ENCODE measurements at regions not wholly inside any gene's neighbourhood (a gene's known extent, or its start where the extent isn't known, plus 50 kb on each side); places are given as distances from the start of the nearest gene placed in this dataset.

GRCh38 chr17:71845337-71845736, 275.5 kb upstream of the SOX9 start:
- Histone ChIP-seq H3K23ac (ENCODE audit: low read length) (no peak overlapping the region), H3K9me3 (ENCODE audit: insufficient read depth, low read depth, low read length) (no peaks in the 10 kb centered on the region), H3K4me3 (ENCODE audit: low read depth, low read length) (no peak overlapping the region), H2BK5ac (ENCODE audit: low read depth, low read length, poor library complexity) (no peak overlapping the region), H2AK5ac (ENCODE audit: low read length) (no peak overlapping the region), H3K4me1 (ENCODE audit: control insufficient read depth in 1 of 2, insufficient read depth in 2 of 2, low read length in 2 of 2) (no peaks in the 10 kb centered on the region), H3K27me3 (ENCODE audit: insufficient read depth, low read length) (no peaks in the 10 kb centered on the region), H3K27ac (ENCODE audit: low read depth, low read length) (no peak overlapping the region), H3K36me3 (ENCODE audit: control insufficient read depth in 1 of 2, insufficient read depth in 2 of 2, low read length in 2 of 2) (no peaks in the 10 kb centered on the region), H3K14ac (ENCODE audit: low read length) (no peak overlapping the region), H3K9ac (ENCODE audit: low read length) (no peak overlapping the region), H2BK12ac (ENCODE audit: low read length) (no peak overlapping the region), H3K79me2 (ENCODE audit: control insufficient read depth, insufficient read depth, low read length, poor library complexity) (no peaks in the 10 kb centered on the region), H3K4me2 (ENCODE audit: low read length) (no peak overlapping the region), H4K8ac (ENCODE audit: low read depth, low read length) (no peak overlapping the region), H4K12ac (ENCODE audit: low read depth, low read length) (no peak overlapping the region), H2BK120ac (ENCODE audit: insufficient read depth, low read length, poor library complexity) (no peak overlapping the region), H3K18ac (ENCODE audit: low read length) (no peak overlapping the region), H4K91ac (ENCODE audit: low read depth, low read length) (no peak overlapping the region), H3K4ac (ENCODE audit: low read depth, low read length) (no peak overlapping the region), H2AFZ (ENCODE audit: insufficient read depth, low read length, poor library complexity) (no peak overlapping the region), H3K79me1 (ENCODE audit: low read length) (no peaks in the 10 kb centered on the region)
- WGBS (ENCODE audit: extremely low coverage, insufficient coverage, insufficient read length) = no CpG with 5 or more reads among the region's 2 CpGs
- DNase-seq = no peak

- no peak overlapping the region for H4K91ac ChIP-seq (ENCODE audit: low read depth, low read length)
- no peak overlapping the region for H4K8ac ChIP-seq (ENCODE audit: low read depth, low read length)
- no peaks in the 10 kb centered on the region for H3K4me1 ChIP-seq (ENCODE audit: control insufficient read depth in 1 of 2, insufficient read depth in 2 of 2, low read length in 2 of 2)
- no peak overlapping the region for H2BK120ac ChIP-seq (ENCODE audit: insufficient read depth, low read length, poor library complexity)
- no peak overlapping the region for H2BK5ac ChIP-seq (ENCODE audit: low read depth, low read length, poor library complexity)
- no peaks in the 10 kb centered on the region for H3K27me3 ChIP-seq (ENCODE audit: insufficient read depth, low read length)
- H3K27ac ChIP-seq (ENCODE audit: low read depth, low read length) = no peak overlapping the region
- no peaks in the 10 kb centered on the region for H3K79me1 ChIP-seq (ENCODE audit: low read length)
- H3K9me3 ChIP-seq (ENCODE audit: insufficient read depth, low read depth, low read length) = no peaks in the 10 kb centered on the region
- H4K12ac ChIP-seq (ENCODE audit: low read depth, low read length) = no peak overlapping the region
- H2AFZ ChIP-seq (ENCODE audit: insufficient read depth, low read length, poor library complexity) = no peak overlapping the region
- no peaks in the 10 kb centered on the region for H3K79me2 ChIP-seq (ENCODE audit: control insufficient read depth, insufficient read depth, low read length, poor library complexity)
- H3K9ac ChIP-seq (ENCODE audit: low read length) = no peak overlapping the region
- no peak overlapping the region for H2AK5ac ChIP-seq (ENCODE audit: low read length)
- no peak overlapping the region for H3K18ac ChIP-seq (ENCODE audit: low read length)
- no peak for DNase-seq
- no peak overlapping the region for H3K4ac ChIP-seq (ENCODE audit: low read depth, low read length)
- no peak overlapping the region for H2BK12ac ChIP-seq (ENCODE audit: low read length)
- H3K4me3 ChIP-seq (ENCODE audit: low read depth, low read length) = no peak overlapping the region
- no peak overlapping the region for H3K4me2 ChIP-seq (ENCODE audit: low read length)
- H3K23ac ChIP-seq (ENCODE audit: low read length) = no peak overlapping the region
- H3K36me3 ChIP-seq (ENCODE audit: control insufficient read depth in 1 of 2, insufficient read depth in 2 of 2, low read length in 2 of 2) = no peaks in the 10 kb centered on the region
- no CpG with 5 or more reads among the region's 8 CpGs for WGBS (ENCODE audit: extremely low coverage, insufficient coverage, insufficient read length)
- H3K14ac ChIP-seq (ENCODE audit: low read length) = no peak overlapping the region
These were observed 274.2 kb upstream of the SOX9 start for GRCh38 chr17:71846561-71847110.

DNA sequence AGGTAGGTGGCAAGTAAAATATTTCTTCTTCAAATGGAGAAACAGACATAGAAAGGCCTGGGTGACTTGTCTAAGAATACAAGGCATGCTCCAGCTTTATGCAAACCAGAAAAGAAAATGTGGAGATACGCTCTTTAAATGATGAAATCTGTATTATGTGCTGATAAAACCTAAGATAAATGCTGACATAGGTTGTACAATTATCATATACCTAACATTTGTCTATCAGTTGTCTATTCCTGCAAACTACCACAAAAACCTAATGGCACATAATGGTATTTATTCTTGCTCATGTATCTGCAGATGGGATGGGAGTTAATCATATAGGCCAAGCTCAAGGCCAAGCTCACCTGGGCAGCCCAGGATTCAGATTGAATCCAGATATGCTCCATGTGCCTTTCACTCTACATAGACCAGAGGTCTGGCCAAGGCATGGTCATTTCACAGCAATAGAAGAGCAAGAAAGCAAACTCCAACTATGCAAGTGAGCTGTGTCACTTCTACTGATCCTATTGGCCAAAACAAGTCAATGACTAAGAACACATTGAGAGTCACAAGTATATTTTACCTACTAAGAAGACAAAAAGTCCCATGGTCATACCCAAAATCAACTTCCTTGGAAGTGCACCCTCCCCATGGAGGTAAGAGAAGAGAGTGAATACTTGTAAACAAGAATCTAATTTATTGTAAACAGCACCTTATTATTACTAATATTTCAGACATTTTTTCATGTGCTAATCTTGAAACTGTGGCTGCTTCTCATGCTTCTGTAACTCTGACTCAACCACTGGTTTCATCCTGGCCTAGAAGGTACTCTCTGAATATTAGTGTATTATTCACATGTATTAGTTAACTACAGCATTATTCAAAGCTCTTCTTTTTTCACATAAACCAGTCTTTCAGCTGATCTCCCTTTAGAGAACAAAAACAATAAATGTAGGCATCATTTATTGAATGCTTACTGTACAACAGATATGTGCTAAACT, 270.7 kb upstream of the SOX9 start:
- Histone ChIP-seq H2BK120ac (ENCODE audit: insufficient read depth, low read length, poor library complexity) (no peak overlapping the region), H3K9ac (ENCODE audit: low read length) (no peak overlapping the region), H3K36me3 (ENCODE audit: control insufficient read depth in 1 of 2, insufficient read depth in 2 of 2, low read length in 2 of 2) (no peaks in the 10 kb centered on the region), H3K4me2 (ENCODE audit: low read length) (no peak overlapping the region), H3K23ac (ENCODE audit: low read length) (no peak overlapping the region), H3K27ac (ENCODE audit: low read depth, low read length) (no peak overlapping the region), H2AK5ac (ENCODE audit: low read length) (no peak overlapping the region), H2BK12ac (ENCODE audit: low read length) (no peak overlapping the region), H4K12ac (ENCODE audit: low read depth, low read length) (no peak overlapping the region), H3K9me3 (ENCODE audit: insufficient read depth, low read depth, low read length) (no peaks in the 10 kb centered on the region), H3K27me3 (ENCODE audit: insufficient read depth, low read length) (no peaks in the 10 kb centered on the region), H2AFZ (ENCODE audit: insufficient read depth, low read length, poor library complexity) (no peak overlapping the region), H3K79me1 (ENCODE audit: low read length) (no peaks in the 10 kb centered on the region), H4K8ac (ENCODE audit: low read depth, low read length) (no peak overlapping the region), H3K18ac (ENCODE audit: low read length) (no peak overlapping the region), H3K14ac (ENCODE audit: low read length) (no peak overlapping the region), H2BK5ac (ENCODE audit: low read depth, low read length, poor library complexity) (no peak overlapping the region), H4K91ac (ENCODE audit: low read depth, low read length) (no peak overlapping the region), H3K79me2 (ENCODE audit: control insufficient read depth, insufficient read depth, low read length, poor library complexity) (no peaks in the 10 kb centered on the region), H3K4me3 (ENCODE audit: low read depth, low read length) (no peak overlapping the region), H3K4me1 (ENCODE audit: control insufficient read depth in 1 of 2, insufficient read depth in 2 of 2, low read length in 2 of 2) (peaks cover 0 to 3% of the 10 kb centered on the region in 2 experiments), H3K4ac (ENCODE audit: low read depth, low read length) (no peak overlapping the region)
- no CpG with 5 or more reads among the region's 1 CpG for WGBS (ENCODE audit: extremely low coverage, insufficient coverage, insufficient read length)
- DNase-seq = no peak

DNA sequence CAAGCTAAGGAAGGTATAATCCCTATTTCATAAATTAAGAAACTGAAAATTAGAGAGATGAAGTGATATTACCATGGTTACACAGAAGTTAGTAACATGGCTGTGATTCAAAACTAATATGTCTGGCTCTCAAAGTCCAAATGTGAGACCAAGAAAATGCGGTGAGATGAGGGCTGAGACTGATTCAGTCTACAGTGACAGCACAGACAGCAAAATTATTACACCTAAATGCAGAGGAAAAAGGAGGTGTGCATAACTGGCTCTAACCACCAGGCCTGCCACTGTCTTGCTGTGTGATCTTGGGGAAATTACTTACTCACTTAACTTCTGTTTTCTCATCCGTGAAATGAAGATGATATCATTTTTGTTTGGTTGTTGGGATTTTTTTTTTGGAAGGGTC, 270.0 kb upstream of the SOX9 start:
- Histone ChIP-seq H3K18ac (ENCODE audit: low read length) (no peak overlapping the region), H2BK12ac (ENCODE audit: low read length) (no peak overlapping the region), H3K36me3 (ENCODE audit: control insufficient read depth in 1 of 2, insufficient read depth in 2 of 2, low read length in 2 of 2) (no peaks in the 10 kb centered on the region), H3K79me2 (ENCODE audit: control insufficient read depth, insufficient read depth, low read length, poor library complexity) (no peaks in the 10 kb centered on the region), H4K8ac (ENCODE audit: low read depth, low read length) (no peak overlapping the region), H3K23ac (ENCODE audit: low read length) (no peak overlapping the region), H3K4me1 (ENCODE audit: control insufficient read depth in 1 of 2, insufficient read depth in 2 of 2, low read length in 2 of 2) (peaks cover 0 to 3% of the 10 kb centered on the region in 2 experiments), H3K79me1 (ENCODE audit: low read length) (no peaks in the 10 kb centered on the region), H3K4ac (ENCODE audit: low read depth, low read length) (no peak overlapping the region), H3K4me3 (ENCODE audit: low read depth, low read length) (no peak overlapping the region), H4K91ac (ENCODE audit: low read depth, low read length) (no peak overlapping the region), H3K9ac (ENCODE audit: low read length) (no peak overlapping the region), H2AK5ac (ENCODE audit: low read length) (no peak overlapping the region), H3K27ac (ENCODE audit: low read depth, low read length) (no peak overlapping the region), H2AFZ (ENCODE audit: insufficient read depth, low read length, poor library complexity) (no peak overlapping the region), H4K12ac (ENCODE audit: low read depth, low read length) (no peak overlapping the region), H3K27me3 (ENCODE audit: insufficient read depth, low read length) (no peaks in the 10 kb centered on the region), H2BK5ac (ENCODE audit: low read depth, low read length, poor library complexity) (no peak overlapping the region), H3K9me3 (ENCODE audit: insufficient read depth, low read depth, low read length) (no peaks in the 10 kb centered on the region), H3K14ac (ENCODE audit: low read length) (no peak overlapping the region), H2BK120ac (ENCODE audit: insufficient read depth, low read length, poor library complexity) (no peak overlapping the region), H3K4me2 (ENCODE audit: low read length) (no peak overlapping the region)
- no CpG with 5 or more reads among the region's 2 CpGs for WGBS (ENCODE audit: extremely low coverage, insufficient coverage, insufficient read length)
- DNase-seq = no peak
